ENCODE measurements at regions not wholly inside any gene's neighbourhood (a gene's known extent, or its start where the extent isn't known, plus 50 kb on each side); places are given as distances from the start of the nearest gene placed in this dataset.
A peak's percentile ranks its signal among the peaks of the same experiment; 100 is the strongest.

DNA sequence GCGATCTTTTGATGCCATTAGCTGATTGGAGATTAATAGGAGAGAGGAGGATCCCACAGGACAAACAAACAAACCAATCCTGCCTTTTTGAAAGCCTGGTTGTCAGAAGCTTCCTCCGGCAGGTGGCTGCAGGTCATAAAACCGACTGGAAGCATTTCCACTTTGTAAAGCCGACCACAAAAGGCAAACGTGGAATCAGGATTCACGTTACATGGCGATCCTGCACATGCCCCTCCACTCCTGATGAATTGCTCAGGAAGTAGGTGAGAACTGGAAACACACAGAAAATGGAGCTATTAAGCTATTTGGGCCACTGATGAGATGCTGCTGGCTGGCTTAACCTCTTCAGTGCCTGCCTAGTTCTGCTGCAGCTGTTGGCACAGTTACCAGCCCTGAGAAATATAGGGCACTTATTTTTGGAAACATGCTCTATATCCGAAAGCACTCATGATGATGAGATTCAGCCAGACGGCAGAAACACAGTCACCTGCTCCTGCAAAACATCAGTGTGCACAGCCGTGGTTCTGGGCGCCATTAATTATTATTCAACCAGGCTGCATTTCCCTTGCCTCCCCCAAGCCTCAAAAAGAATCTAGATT, 110.3 kb upstream of the ST6GAL2 start:
- no peaks in the 10 kb centered on the region for H3K36me3 ChIP-seq (ENCODE audit: control insufficient read depth in 4 of 4, insufficient read depth in 4 of 4, low read length in 4 of 4)
- DNase-seq (no peak), ATAC-seq (ENCODE audit: insufficient read depth, low FRiP score) (no peak)
- WGBS, 2 donors = 51 to 54% methylated on average over 11 of the region's 11 CpGs
- H3K4me3 ChIP-seq = no peak overlapping the region
- H3K9me3 ChIP-seq (ENCODE audit: control insufficient read depth in 4 of 4, insufficient read depth in 3 of 4, low read length in 3 of 4) = no peaks in the 10 kb centered on the region
- no peaks in the 10 kb centered on the region for H3K27me3 ChIP-seq (ENCODE audit: control insufficient read depth in 3 of 3, insufficient read depth in 3 of 3, low read length in 2 of 3)
- no peaks in the 10 kb centered on the region for H3K4me1 ChIP-seq (ENCODE audit: control insufficient read depth in 5 of 5, insufficient read depth in 5 of 5, low read length in 5 of 5)
- no peak overlapping the region for H3K27ac ChIP-seq (ENCODE audit: low read depth in 1 of 2, low read length in 1 of 2)
- TF ChIP-seq, protein P1, sequence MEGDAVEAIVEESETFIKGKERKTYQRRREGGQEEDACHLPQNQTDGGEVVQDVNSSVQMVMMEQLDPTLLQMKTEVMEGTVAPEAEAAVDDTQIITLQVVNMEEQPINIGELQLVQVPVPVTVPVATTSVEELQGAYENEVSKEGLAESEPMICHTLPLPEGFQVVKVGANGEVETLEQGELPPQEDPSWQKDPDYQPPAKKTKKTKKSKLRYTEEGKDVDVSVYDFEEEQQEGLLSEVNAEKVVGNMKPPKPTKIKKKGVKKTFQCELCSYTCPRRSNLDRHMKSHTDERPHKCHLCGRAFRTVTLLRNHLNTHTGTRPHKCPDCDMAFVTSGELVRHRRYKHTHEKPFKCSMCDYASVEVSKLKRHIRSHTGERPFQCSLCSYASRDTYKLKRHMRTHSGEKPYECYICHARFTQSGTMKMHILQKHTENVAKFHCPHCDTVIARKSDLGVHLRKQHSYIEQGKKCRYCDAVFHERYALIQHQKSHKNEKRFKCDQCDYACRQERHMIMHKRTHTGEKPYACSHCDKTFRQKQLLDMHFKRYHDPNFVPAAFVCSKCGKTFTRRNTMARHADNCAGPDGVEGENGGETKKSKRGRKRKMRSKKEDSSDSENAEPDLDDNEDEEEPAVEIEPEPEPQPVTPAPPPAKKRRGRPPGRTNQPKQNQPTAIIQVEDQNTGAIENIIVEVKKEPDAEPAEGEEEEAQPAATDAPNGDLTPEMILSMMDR (IDR thresholded peaks at IDR 0.05; ENCODE audit: control extremely low read depth, extremely low read depth) = no peak
- no peak overlapping the region for H3K9ac ChIP-seq (ENCODE audit: insufficient read depth in 1 of 2, low read length in 2 of 2)

DNA sequence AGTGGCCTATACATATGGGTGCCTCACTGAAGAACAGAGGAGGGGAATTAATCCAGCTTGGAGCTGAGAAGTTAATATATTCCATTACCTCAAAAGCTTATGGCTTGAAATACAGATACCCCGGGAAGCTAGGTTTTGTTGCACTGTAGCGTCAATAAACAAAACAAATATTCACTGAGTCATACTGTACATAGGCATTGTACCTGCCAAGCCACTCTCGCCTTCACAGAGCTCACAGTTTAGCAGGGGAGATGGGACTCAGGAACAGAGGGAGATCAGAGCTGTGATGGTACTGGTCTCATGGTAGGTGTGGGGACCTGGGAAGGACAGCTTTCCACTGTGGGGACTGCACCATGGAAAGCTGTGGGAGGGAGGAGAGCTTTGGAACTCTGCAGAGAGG, 111.2 kb upstream of the ST6GAL2 start:
- H3K36me3 ChIP-seq (ENCODE audit: control insufficient read depth in 4 of 4, insufficient read depth in 4 of 4, low read length in 4 of 4) = no peaks in the 10 kb centered on the region
- H3K4me3 ChIP-seq = no peak overlapping the region
- no peak overlapping the region for H3K27ac ChIP-seq (ENCODE audit: low read depth in 1 of 2, low read length in 1 of 2)
- TF ChIP-seq, protein P1 (IDR thresholded peaks at IDR 0.05; ENCODE audit: control extremely low read depth, extremely low read depth) = no peak
- 57 to 84% methylated on average over 3 of the region's 3 CpGs for WGBS, 2 donors
- DNase-seq (no peak), ATAC-seq (ENCODE audit: insufficient read depth, low FRiP score) (no peak)
- no peaks in the 10 kb centered on the region for H3K9me3 ChIP-seq (ENCODE audit: control insufficient read depth in 4 of 4, insufficient read depth in 3 of 4, low read length in 3 of 4)
- H3K27me3 ChIP-seq (ENCODE audit: control insufficient read depth in 3 of 3, insufficient read depth in 3 of 3, low read length in 2 of 3) = no peaks in the 10 kb centered on the region
- no peaks in the 10 kb centered on the region for H3K4me1 ChIP-seq (ENCODE audit: control insufficient read depth in 5 of 5, insufficient read depth in 5 of 5, low read length in 5 of 5)
- H3K9ac ChIP-seq (ENCODE audit: insufficient read depth in 1 of 2, low read length in 2 of 2) = no peak overlapping the region

DNA sequence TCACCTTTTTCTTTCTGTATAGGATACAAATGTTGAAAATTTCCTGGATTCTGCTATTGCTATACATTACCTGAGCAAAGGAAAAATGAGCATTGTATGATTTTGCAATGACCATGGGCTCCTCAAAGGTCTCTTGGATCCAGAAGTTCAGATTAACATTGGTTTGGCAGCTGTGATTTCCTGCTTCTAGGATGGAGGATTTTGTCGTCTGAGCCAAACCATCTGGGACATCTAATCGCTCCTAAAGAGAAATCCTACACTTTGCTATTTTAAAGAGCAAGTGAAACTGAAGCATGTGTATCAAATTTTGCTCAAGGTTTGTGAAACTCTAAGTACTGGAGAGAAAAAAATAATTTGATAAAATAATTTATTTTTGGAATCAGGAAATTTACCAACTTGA, 115.1 kb upstream of the ST6GAL2 start:
- TF ChIP-seq, protein P1 (IDR thresholded peaks at IDR 0.05; ENCODE audit: control extremely low read depth, extremely low read depth) = no peak
- DNase-seq (peak in 2 of 3 donors; percentile 49 to 68), ATAC-seq (ENCODE audit: insufficient read depth, low FRiP score) (no peak)
- no peak overlapping the region for H3K27ac ChIP-seq (ENCODE audit: low read depth in 1 of 2, low read length in 1 of 2)
- 40 to 61% methylated on average over 2 of the region's 2 CpGs for WGBS, 2 donors
- no peaks in the 10 kb centered on the region for H3K36me3 ChIP-seq (ENCODE audit: control insufficient read depth in 4 of 4, insufficient read depth in 4 of 4, low read length in 4 of 4)
- no peaks in the 10 kb centered on the region for H3K4me1 ChIP-seq (ENCODE audit: control insufficient read depth in 5 of 5, insufficient read depth in 5 of 5, low read length in 5 of 5)
- H3K9me3 ChIP-seq (ENCODE audit: control insufficient read depth in 4 of 4, insufficient read depth in 3 of 4, low read length in 3 of 4) = peaks cover 0 to 2% (median 0%) of the 10 kb centered on the region in 4 donors
- H3K9ac ChIP-seq (ENCODE audit: insufficient read depth in 1 of 2, low read length in 2 of 2) = no peak overlapping the region
- no peak overlapping the region for H3K4me3 ChIP-seq
- no peaks in the 10 kb centered on the region for H3K27me3 ChIP-seq (ENCODE audit: control insufficient read depth in 3 of 3, insufficient read depth in 3 of 3, low read length in 2 of 3)

DNA sequence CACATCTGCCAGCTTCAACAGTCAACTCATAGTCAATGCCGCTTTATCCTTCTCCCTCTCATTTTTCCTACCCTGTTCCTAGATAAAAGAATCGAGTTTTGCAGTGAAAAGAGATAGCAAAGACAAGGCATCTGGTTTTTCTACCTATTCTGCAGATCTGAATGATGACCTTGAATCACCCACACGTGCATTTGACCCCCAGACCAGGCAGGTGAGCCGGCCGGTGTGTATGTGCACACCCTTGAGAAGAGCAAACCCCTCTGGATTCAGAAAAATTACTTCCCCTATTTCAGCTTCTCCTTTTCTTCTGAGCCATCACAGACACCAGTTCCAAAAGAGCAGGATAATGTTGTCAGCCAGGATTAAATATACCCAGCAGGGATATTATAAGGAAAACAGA, 115.6 kb upstream of the ST6GAL2 start:
- Histone ChIP-seq H3K36me3 (ENCODE audit: control insufficient read depth in 4 of 4, insufficient read depth in 4 of 4, low read length in 4 of 4) (no peaks in the 10 kb centered on the region), H3K9ac (ENCODE audit: insufficient read depth in 1 of 2, low read length in 2 of 2) (no peak overlapping the region), H3K9me3 (ENCODE audit: control insufficient read depth in 4 of 4, insufficient read depth in 3 of 4, low read length in 3 of 4) (peaks cover 0 to 2% (median 0%) of the 10 kb centered on the region in 4 donors), H3K4me1 (ENCODE audit: control insufficient read depth in 5 of 5, insufficient read depth in 5 of 5, low read length in 5 of 5) (no peaks in the 10 kb centered on the region), H3K27me3 (ENCODE audit: control insufficient read depth in 3 of 3, insufficient read depth in 3 of 3, low read length in 2 of 3) (no peaks in the 10 kb centered on the region), H3K4me3 (no peak overlapping the region), H3K27ac (ENCODE audit: low read depth in 1 of 2, low read length in 1 of 2) (no peak overlapping the region)
- ATAC-seq (ENCODE audit: insufficient read depth, low FRiP score) (no peak), DNase-seq (no peak)
- TF ChIP-seq, protein P1 (IDR thresholded peaks at IDR 0.05; ENCODE audit: control extremely low read depth, extremely low read depth) = no peak
- WGBS, 2 donors = 69% methylated on average over 5 of the region's 5 CpGs
